HT-29 (cell line): ENCODE measurements at regions not wholly inside any gene's neighbourhood (a gene's known extent, or its start where the extent isn't known, plus 50 kb on each side); places are given as distances from the start of the nearest gene placed in this dataset.

Source experiments
- DNase-seq: peaks from one replicate; pipeline ENCODE4 v3.0.0-alpha.2; 2015; ENCODE audit warnings: low spot score

GRCh38 chr4:26069218-26069617 is 155.2 kb downstream of the SMIM20 start:
- peak; percentile 22 for DNase-seq

- DNase-seq: no peak
Observed at GRCh38 chr4:26071688-26072087, 157.7 kb downstream of the SMIM20 start.

GRCh38 chr4:26073886-26074560 is 160.0 kb downstream of the SMIM20 start:
- DNase-seq: no peak

- DNase-seq: no peak
Observed at GRCh38 chr4:26074712-26075430, 160.9 kb downstream of the SMIM20 start.

- DNase-seq: no peak
Observed at GRCh38 chr4:26075583-26075982, 161.6 kb downstream of the SMIM20 start.

GRCh38 chr4:26076000-26076587 is 162.1 kb downstream of the SMIM20 start:
- DNase-seq: no peak

GRCh38 chr4:26076896-26077295 is 162.9 kb downstream of the SMIM20 start:
- no peak for DNase-seq

GRCh38 chr4:26077756-26078155 is 163.7 kb downstream of the SMIM20 start:
- DNase-seq: no peak

GRCh38 chr4:26080870-26081628 is 167.0 kb downstream of the SMIM20 start:
- DNase-seq: no peak

- peak; percentile 73 for DNase-seq
Observed at GRCh38 chr4:26081795-26082498, 167.9 kb downstream of the SMIM20 start.

GRCh38 chr4:26082565-26082964 is 168.5 kb downstream of the SMIM20 start:
- DNase-seq: no peak

GRCh38 chr4:26083987-26084386 is 170.0 kb downstream of the SMIM20 start:
- DNase-seq: peak; percentile 82

GRCh38 chr4:26084414-26084813 is 170.4 kb downstream of the SMIM20 start:
- DNase-seq: no peak

- no peak for DNase-seq
Observed at GRCh38 chr4:26085551-26085950, 171.5 kb downstream of the SMIM20 start.

GRCh38 chr4:26086621-26087441 is 172.8 kb downstream of the SMIM20 start:
- no peak for DNase-seq

- no peak for DNase-seq
Observed at GRCh38 chr4:26088433-26088928, 174.5 kb downstream of the SMIM20 start.

GRCh38 chr4:26093551-26093950 is 179.5 kb downstream of the SMIM20 start:
- DNase-seq: no peak

- no peak for DNase-seq
Observed at GRCh38 chr4:26094076-26094475, 180.1 kb downstream of the SMIM20 start.

- no peak for DNase-seq
Observed at GRCh38 chr4:26094911-26095310, 180.9 kb downstream of the SMIM20 start.

- DNase-seq: no peak
Observed at GRCh38 chr4:26099967-26100366, 185.9 kb downstream of the SMIM20 start.
